A549 (cell line): ENCODE measurements at regions not wholly inside any gene's neighbourhood (a gene's known extent, or its start where the extent isn't known, plus 50 kb on each side); places are given as distances from the start of the nearest gene placed in this dataset.

Experiments
- ATAC-seq, 2 experiments: fragments of 200-7000 bp in 1 of 2; fragments of >200 bp in 1 of 2; cut with Nextera tagmentation in 1 of 2; cut with Tn5 transposase in 1 of 2; 3 replicates each; pipeline versions ENCODE4 v1.8.0 to v1.9.1; 2018 to 2020; ENCODE audit warnings: mild to moderate bottlenecking in 1 of 2, moderate library complexity in 1 of 2
- CTCF ChIA-PET: fragments of 300-600 bp; sonication (Branson Sonifier 250); formaldehyde crosslinking; extraction: SDS; loops from one replicate; lab custom pipeline; 2021; ENCODE audit warnings: antibody characterized with exemption, inconsistent platforms; lab: Yijun Ruan, JAX
- POLR2A ChIA-PET: fragments of 350-600 bp; formaldehyde crosslinking; extraction: SDS; loops from one replicate; lab custom pipeline; 2021; ENCODE audit warnings: antibody characterized with exemption, inconsistent platforms; lab: Yijun Ruan, JAX
- DNase-seq, 2 experiments: peaks; one replicate each; pipeline versions ENCODE4 v3.0.0 to v3.0.0-alpha.2; 2011 to 2016; ENCODE audit warnings: low read depth in 1 of 2, low spot score in 1 of 2
- FAIRE-seq: peaks from 2 replicates; lab custom pipeline; 2011; peaks lifted over from hg19 to GRCh38; lab: Jason Lieb, UNC
- H3K27ac ChIP-seq, 2 experiments: fragments of >200 bp; sonication (Bioruptor Twin); formaldehyde crosslinking; 3 replicates each; pipeline ENCODE4 v1.5.1; 2016 to 2017
- H3K4me1 ChIP-seq: fragments of >200 bp; sonication (Bioruptor Twin); formaldehyde crosslinking; 3 replicates; pipeline ENCODE4 v1.6.1; 2016
- H3K4me2 ChIP-seq: fragments of >200 bp; sonication (Bioruptor Twin); formaldehyde crosslinking; 3 replicates; pipeline ENCODE4 v1.6.1; 2016
- H3K4me3 ChIP-seq: fragments of >200 bp; sonication (Bioruptor Twin); formaldehyde crosslinking; 3 replicates; pipeline ENCODE4 v1.5.1; 2016
- H3K9me3 ChIP-seq: fragments of >200 bp; sonication (Bioruptor Twin); formaldehyde crosslinking; 3 replicates; pipeline ENCODE4 v1.6.1; 2016
- BHLHE40 ChIP-seq: IDR thresholded peaks from 2 replicates; pipeline ENCODE4 v1.6.1; 2012; ENCODE audit warnings: low read depth, low read length, inconsistent platforms
- CBX2 ChIP-seq: fragments of 200-600 bp; sonication (generic); IDR thresholded peaks from 2 replicates; pipeline ENCODE4 v1.6.1; 2016; ENCODE audit warnings: low read depth, mild to moderate bottlenecking, borderline replicate concordance
- CBX8 ChIP-seq: fragments of 200-600 bp; sonication (generic); IDR thresholded peaks from 2 replicates; pipeline ENCODE4 v1.6.1; 2016
- CEBPB ChIP-seq, 2 experiments: fragments of >200 bp in 1 of 2; sonication (Bioruptor Twin) in 1 of 2; formaldehyde crosslinking in 1 of 2; IDR thresholded peaks; 2 replicates each; pipeline ENCODE4 v1.6.1; 2012 to 2016
- CHD2 ChIP-seq: fragments of 150-350 bp; IDR thresholded peaks from 2 replicates; pipeline ENCODE4 v1.6.1; 2014; ENCODE audit warnings: low read length; ENCODE audit not compliant: partially characterized antibody
- EHMT2 ChIP-seq: fragments of 200-600 bp; sonication (generic); IDR thresholded peaks from 2 replicates; pipeline ENCODE4 v1.6.1; 2016; ENCODE audit warnings: antibody characterized with exemption, low read depth, mild to moderate bottlenecking, moderate library complexity
- EP300 ChIP-seq, 2 experiments: fragments of >200 bp; sonication (Bioruptor Twin); formaldehyde crosslinking; IDR thresholded peaks; 2 replicates in 1 of 2; 3 replicates in 1 of 2; pipeline ENCODE4 v1.6.1; 2016 to 2017
- ESRRA ChIP-seq: fragments of 150-350 bp; IDR thresholded peaks from 2 replicates; pipeline ENCODE4 v1.6.1; 2014; ENCODE audit warnings: mild to moderate bottlenecking, low read length, borderline replicate concordance
- FOSB ChIP-seq: fragments of 250-450 bp; sonication (Bioruptor Pico); IDR thresholded peaks from 2 replicates; pipeline ENCODE4 v1.5.0; 2020; ENCODE audit warnings: mild to moderate bottlenecking, moderate library complexity
- FOSL2 ChIP-seq, 2 experiments: fragments of 450-650 bp in 1 of 2; fragments of >200 bp in 1 of 2; sonication (Bioruptor Twin) in 1 of 2; formaldehyde crosslinking; IDR thresholded peaks; 2 replicates each; pipeline versions ENCODE4 v1.5.0 to v1.6.1; 2016 to 2020; ENCODE audit warnings: mild to moderate bottlenecking in 1 of 2, moderate library complexity in 1 of 2
- FOXS1 ChIP-seq: fragments of 250-450 bp; sonication (Bioruptor Pico); IDR thresholded peaks from 2 replicates; pipeline ENCODE4 v1.5.0; 2020; ENCODE audit warnings: mild to moderate bottlenecking, moderate library complexity
- HOXA7 ChIP-seq: fragments of 250-450 bp; sonication (Bioruptor Pico); IDR thresholded peaks from 2 replicates; pipeline ENCODE4 v1.5.0; 2020; ENCODE audit warnings: mild to moderate bottlenecking, moderate library complexity
- HOXB5 ChIP-seq: fragments of 250-450 bp; sonication (Bioruptor Pico); IDR thresholded peaks from 2 replicates; pipeline ENCODE4 v1.5.0; 2020; ENCODE audit warnings: mild to moderate bottlenecking, moderate library complexity
- JUN ChIP-seq, 2 experiments: fragments of >200 bp; sonication (Bioruptor Twin); formaldehyde crosslinking; IDR thresholded peaks; 2 replicates in 1 of 2; 3 replicates in 1 of 2; pipeline ENCODE4 v1.6.1; 2016 to 2017
- KDM1A ChIP-seq: fragments of 200-600 bp; sonication (generic); IDR thresholded peaks from 2 replicates; pipeline ENCODE4 v1.6.1; 2016; ENCODE audit warnings: low read depth, mild to moderate bottlenecking
- MAFK ChIP-seq: fragments of 450-650 bp; IDR thresholded peaks from 2 replicates; pipeline ENCODE4 v1.6.1; 2014; ENCODE audit not compliant: partially characterized antibody
- MAZ ChIP-seq: fragments of 150-350 bp; IDR thresholded peaks from 2 replicates; pipeline ENCODE4 v1.6.1; 2014; ENCODE audit warnings: antibody characterized with exemption, low read depth, low read length, borderline replicate concordance
- NFE2L2 ChIP-seq: fragments of 150-350 bp; conservative IDR thresholded peaks from 2 replicates; pipeline ENCODE4 v1.6.1; 2014; ENCODE audit warnings: low read length
- PHF8 ChIP-seq: fragments of 200-600 bp; sonication (generic); IDR thresholded peaks from 2 replicates; pipeline ENCODE4 v1.6.1; 2016; ENCODE audit warnings: low read depth, mild to moderate bottlenecking, antibody characterized with exemption, moderate library complexity, borderline replicate concordance
- POLR2AphosphoS2 ChIP-seq: conservative IDR thresholded peaks from 2 replicates; pipeline ENCODE4 v1.6.1; 2012; ENCODE audit warnings: low read length, improper control_type of control experiment, inconsistent platforms
- RCOR1 ChIP-seq: fragments of 150-350 bp; IDR thresholded peaks from 2 replicates; pipeline ENCODE4 v1.6.1; 2014; ENCODE audit warnings: antibody characterized with exemption, low read length, low read depth
- RFX5 ChIP-seq: fragments of 450-650 bp; IDR thresholded peaks from 2 replicates; pipeline ENCODE4 v1.7.1; 2014; ENCODE audit warnings: antibody characterized with exemption, mild to moderate bottlenecking, moderate library complexity
- RNF2 ChIP-seq: fragments of 200-600 bp; sonication (generic); IDR thresholded peaks from 2 replicates; pipeline ENCODE4 v1.6.1; 2016; ENCODE audit warnings: low read depth, mild to moderate bottlenecking, antibody characterized with exemption, moderate library complexity, borderline replicate concordance
- SMC3 ChIP-seq: fragments of >200 bp; sonication (Bioruptor Twin); formaldehyde crosslinking; IDR thresholded peaks from 3 replicates; pipeline ENCODE4 v1.6.1; 2018; ENCODE audit warnings: inconsistent platforms
- SREBF2 ChIP-seq: fragments of 450-650 bp; IDR thresholded peaks from 2 replicates; pipeline ENCODE4 v1.6.1; 2014; ENCODE audit warnings: mild to moderate bottlenecking, moderate library complexity
- TP53 ChIP-seq: fragments of 250-450 bp; sonication (Bioruptor Pico); IDR thresholded peaks from 2 replicates; pipeline ENCODE4 v1.5.0; 2021; ENCODE audit warnings: mild to moderate bottlenecking, moderate library complexity
- ZC3H11A ChIP-seq: fragments of 450-650 bp; IDR thresholded peaks from 2 replicates; pipeline ENCODE4 v1.6.1; 2014; ENCODE audit warnings: antibody characterized with exemption, mild to moderate bottlenecking
- WGBS: methylation state at CpG from one replicate; pipeline ENCODE4 v1.1.6; 2017; ENCODE audit errors: missing lambda C conversion rate; 5-methylcytosine and 5-hydroxymethylcytosine counted together
- TF ChIP-seq, protein P1 (sequence below): fragments of 150-350 bp; IDR thresholded peaks from 2 replicates; pipeline ENCODE4 v1.6.1; 2014; ENCODE audit warnings: low read depth, mild to moderate bottlenecking, low read length
- TF ChIP-seq, protein P2 (sequence below): fragments of >200 bp; sonication (Bioruptor Twin); formaldehyde crosslinking; IDR thresholded peaks from 3 replicates; pipeline ENCODE4 v1.6.1; 2016
- TF ChIP-seq, protein P3 (sequence below): IDR thresholded peaks from 2 replicates; pipeline ENCODE4 v1.6.1; 2012
- TF ChIP-seq, protein P4 (sequence below): fragments of >200 bp; sonication (Bioruptor Twin); formaldehyde crosslinking; IDR thresholded peaks from 3 replicates; pipeline ENCODE4 v1.5.1; 2016

- Histone ChIP-seq H3K9me3 (no peaks in the 10 kb centered on the region), H3K27ac (peak overlapping the region; percentile 29 to 83; a peak in 5 of 6 replicates), H3K4me3 (no peak overlapping the region), H3K4me2 (no peak overlapping the region; the same call in 2 of the 3 replicates), H3K4me1 (peaks cover 40% of the 10 kb centered on the region; the same call in 2 of the 3 replicates)
- peak in 1 of 2 experiments; percentile 3; a peak in 3 of 6 replicates for ATAC-seq
- POLR2A ChIA-PET = no interaction called here
- no peak for FAIRE-seq
- TF ChIP-seq JUN (IDR thresholded peaks at IDR 0.05) = 0 out of 5 replicates have a peak, but pooled peaks of 1 of the 2 experiments have one; percentile 5
- TF ChIP-seq, protein P1, sequence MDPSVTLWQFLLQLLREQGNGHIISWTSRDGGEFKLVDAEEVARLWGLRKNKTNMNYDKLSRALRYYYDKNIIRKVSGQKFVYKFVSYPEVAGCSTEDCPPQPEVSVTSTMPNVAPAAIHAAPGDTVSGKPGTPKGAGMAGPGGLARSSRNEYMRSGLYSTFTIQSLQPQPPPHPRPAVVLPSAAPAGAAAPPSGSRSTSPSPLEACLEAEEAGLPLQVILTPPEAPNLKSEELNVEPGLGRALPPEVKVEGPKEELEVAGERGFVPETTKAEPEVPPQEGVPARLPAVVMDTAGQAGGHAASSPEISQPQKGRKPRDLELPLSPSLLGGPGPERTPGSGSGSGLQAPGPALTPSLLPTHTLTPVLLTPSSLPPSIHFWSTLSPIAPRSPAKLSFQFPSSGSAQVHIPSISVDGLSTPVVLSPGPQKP = no peak
- TF ChIP-seq MAZ = no peak
- TF ChIP-seq FOSB (CRISPR knock-in tag) = peak; percentile 57; the same call in 1 of the 2 replicates
- TF ChIP-seq SMC3 = no peak
- 0 out of 2 replicates have a peak, but pooled peaks have one; percentile 6 for TF ChIP-seq TP53 (CRISPR knock-in tag)
- TF ChIP-seq CBX8 = no peak
- CTCF ChIA-PET = interaction anchor here (1.6 kb wide), 1 partner anchor 505 kb away, joined by 6 read pairs; no protein-coding TSS in a partner anchor
- WGBS = 84% methylated on average over 11 of the region's 11 CpGs
- DNase-seq = no peak
Measured at GRCh38 chr13:109275139-109275745, 511.1 kb downstream of the IRS2 start.

- DNase-seq (peak in 1 of 2 experiments; percentile 74), FAIRE-seq (no peak), ATAC-seq (peak; percentile 5 to 11; a peak in 3 of 6 replicates)
- CTCF ChIA-PET = interaction anchor here (0.5 to 2.3 kb wide), 3 partner anchors 58 to 511 kb away, joined by 4 to 6 read pairs (median 4); no protein-coding TSS in a partner anchor
- peak overlapping the region; percentile 29 to 83 for H3K27ac ChIP-seq
- peak overlapping the region; percentile 83 for H3K4me2 ChIP-seq
- peak overlapping the region; percentile 44; the same call in 1 of the 3 replicates for H3K4me3 ChIP-seq
- POLR2A ChIA-PET = interaction anchor here (1.1 to 1.7 kb wide), 2 partner anchors 10 to 511 kb away, joined by 3 to 5 read pairs; no protein-coding TSS in a partner anchor
- no peaks in the 10 kb centered on the region for H3K9me3 ChIP-seq
- H3K4me1 ChIP-seq = peaks cover 40% of the 10 kb centered on the region; the same call in 2 of the 3 replicates
- 11% methylated on average over 5 of the region's 5 CpGs for WGBS
- TF ChIP-seq FOSB (CRISPR knock-in tag) (no peak; the same call in 1 of the 2 replicates), TP53 (CRISPR knock-in tag) (no peak; the same call in 1 of the 2 replicates), EHMT2 (no peak), KDM1A (no peak), MAFK (no peak), CBX8 (no peak), HOXB5 (CRISPR knock-in tag) (0 out of 2 replicates have a peak, but pooled peaks have one; percentile 16), HOXA7 (CRISPR knock-in tag) (0 out of 2 replicates have a peak, but pooled peaks have one; percentile 36), ESRRA (no peak), CBX2 (no peak), FOXS1 (CRISPR knock-in tag) (no peak), BHLHE40 (no peak), CHD2 (no peak), NFE2L2 (no peak), ZC3H11A (no peak), RCOR1 (no peak), FOSL2 (IDR thresholded peaks at IDR 0.05) (no peak), FOSL2 (CRISPR knock-in tag; IDR thresholded peaks at IDR 0.05) (peak; percentile 48), RFX5 (no peak), EP300 (IDR thresholded peaks at IDR 0.05) (peak in 1 of 2 experiments; percentile 15; a peak in 1 of 5 replicates), POLR2AphosphoS2 (no peak), RNF2 (no peak), JUN (IDR thresholded peaks at IDR 0.05) (peak in 1 of 2 experiments; percentile 49; a peak in 1 of 5 replicates), CEBPB (IDR thresholded peaks at IDR 0.05) (0 out of 4 replicates have a peak, but pooled peaks of 1 of the 2 experiments have one; percentile 28), SREBF2 (no peak), PHF8 (no peak)
- TF ChIP-seq, protein P2, sequence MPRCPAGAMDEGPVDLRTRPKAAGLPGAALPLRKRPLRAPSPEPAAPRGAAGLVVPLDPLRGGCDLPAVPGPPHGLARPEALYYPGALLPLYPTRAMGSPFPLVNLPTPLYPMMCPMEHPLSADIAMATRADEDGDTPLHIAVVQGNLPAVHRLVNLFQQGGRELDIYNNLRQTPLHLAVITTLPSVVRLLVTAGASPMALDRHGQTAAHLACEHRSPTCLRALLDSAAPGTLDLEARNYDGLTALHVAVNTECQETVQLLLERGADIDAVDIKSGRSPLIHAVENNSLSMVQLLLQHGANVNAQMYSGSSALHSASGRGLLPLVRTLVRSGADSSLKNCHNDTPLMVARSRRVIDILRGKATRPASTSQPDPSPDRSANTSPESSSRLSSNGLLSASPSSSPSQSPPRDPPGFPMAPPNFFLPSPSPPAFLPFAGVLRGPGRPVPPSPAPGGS = no peak
- TF ChIP-seq, protein P3, sequence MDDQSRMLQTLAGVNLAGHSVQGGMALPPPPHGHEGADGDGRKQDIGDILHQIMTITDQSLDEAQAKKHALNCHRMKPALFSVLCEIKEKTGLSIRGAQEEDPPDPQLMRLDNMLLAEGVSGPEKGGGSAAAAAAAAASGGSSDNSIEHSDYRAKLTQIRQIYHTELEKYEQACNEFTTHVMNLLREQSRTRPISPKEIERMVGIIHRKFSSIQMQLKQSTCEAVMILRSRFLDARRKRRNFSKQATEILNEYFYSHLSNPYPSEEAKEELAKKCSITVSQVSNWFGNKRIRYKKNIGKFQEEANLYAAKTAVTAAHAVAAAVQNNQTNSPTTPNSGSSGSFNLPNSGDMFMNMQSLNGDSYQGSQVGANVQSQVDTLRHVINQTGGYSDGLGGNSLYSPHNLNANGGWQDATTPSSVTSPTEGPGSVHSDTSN = no peak
- TF ChIP-seq, protein P4, sequence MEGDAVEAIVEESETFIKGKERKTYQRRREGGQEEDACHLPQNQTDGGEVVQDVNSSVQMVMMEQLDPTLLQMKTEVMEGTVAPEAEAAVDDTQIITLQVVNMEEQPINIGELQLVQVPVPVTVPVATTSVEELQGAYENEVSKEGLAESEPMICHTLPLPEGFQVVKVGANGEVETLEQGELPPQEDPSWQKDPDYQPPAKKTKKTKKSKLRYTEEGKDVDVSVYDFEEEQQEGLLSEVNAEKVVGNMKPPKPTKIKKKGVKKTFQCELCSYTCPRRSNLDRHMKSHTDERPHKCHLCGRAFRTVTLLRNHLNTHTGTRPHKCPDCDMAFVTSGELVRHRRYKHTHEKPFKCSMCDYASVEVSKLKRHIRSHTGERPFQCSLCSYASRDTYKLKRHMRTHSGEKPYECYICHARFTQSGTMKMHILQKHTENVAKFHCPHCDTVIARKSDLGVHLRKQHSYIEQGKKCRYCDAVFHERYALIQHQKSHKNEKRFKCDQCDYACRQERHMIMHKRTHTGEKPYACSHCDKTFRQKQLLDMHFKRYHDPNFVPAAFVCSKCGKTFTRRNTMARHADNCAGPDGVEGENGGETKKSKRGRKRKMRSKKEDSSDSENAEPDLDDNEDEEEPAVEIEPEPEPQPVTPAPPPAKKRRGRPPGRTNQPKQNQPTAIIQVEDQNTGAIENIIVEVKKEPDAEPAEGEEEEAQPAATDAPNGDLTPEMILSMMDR = no peak
Measured at GRCh38 chr13:109274188-109274821, 512.1 kb downstream of the IRS2 start.
